Activated CD8-positive, alpha-beta T cell treated with anti-CD3 and anti-CD28 coated beads for 36 hours (primary cell): ENCODE measurements at regions not wholly inside any gene's neighbourhood (a gene's known extent, or its start where the extent isn't known, plus 50 kb on each side); places are given as distances from the start of the nearest gene placed in this dataset.

Experiments used
- ATAC-seq: fragments of 200-7000 bp; cut with Tn5 transposase; one replicate; pipeline ENCODE4 v1.10.0; 2021; ENCODE audit warnings: mild to moderate bottlenecking, moderate library complexity
- CTCF ChIA-PET: fragments of 350-600 bp; sonication (Branson Sonifier 250); formaldehyde crosslinking; loops from one replicate; lab custom pipeline; 2021; ENCODE audit warnings: antibody characterized with exemption; lab: Charles Lee
- POLR2A ChIA-PET: fragments of 350-600 bp; sonication (Branson Sonifier 250); formaldehyde crosslinking; loops from one replicate; lab custom pipeline; 2021; ENCODE audit warnings: antibody characterized with exemption; lab: Charles Lee
- DNase-seq: peaks from one replicate; pipeline ENCODE4 v3.0.0-alpha.2; 2020
- H3K27ac Mint-ChIP-seq: one replicate; pipeline ENCODE4 v1.8.0; 2021; ENCODE audit warnings: mild to moderate bottlenecking, mixed read lengths
- H3K27me3 Mint-ChIP-seq: one replicate; pipeline ENCODE4 v1.8.0; 2021; ENCODE audit warnings: mixed read lengths
- H3K36me3 Mint-ChIP-seq: one replicate; pipeline ENCODE4 v1.8.0; 2021; ENCODE audit warnings: low read depth, mixed read lengths
- H3K4me1 Mint-ChIP-seq: one replicate; pipeline ENCODE4 v1.8.0; 2021; ENCODE audit warnings: low read depth, mixed read lengths
- H3K4me3 Mint-ChIP-seq: one replicate; pipeline ENCODE4 v1.8.0; 2021; ENCODE audit warnings: mild to moderate bottlenecking, moderate library complexity, mixed read lengths
- H3K9me3 Mint-ChIP-seq: one replicate; pipeline ENCODE4 v1.8.0; 2021; ENCODE audit warnings: mixed read lengths
- CTCF ChIP-seq: fragments of 200-600 bp; IDR thresholded peaks from one replicate; pipeline ENCODE4 v1.8.0; 2022; ENCODE audit warnings: antibody characterized with exemption, mild to moderate bottlenecking
- intact Hi-C: fragments of 100-400 bp; cut with micrococcal nuclease; formaldehyde crosslinking; loops from one replicate; pipeline ENCODE4 v1.10.0; 2022

DNA sequence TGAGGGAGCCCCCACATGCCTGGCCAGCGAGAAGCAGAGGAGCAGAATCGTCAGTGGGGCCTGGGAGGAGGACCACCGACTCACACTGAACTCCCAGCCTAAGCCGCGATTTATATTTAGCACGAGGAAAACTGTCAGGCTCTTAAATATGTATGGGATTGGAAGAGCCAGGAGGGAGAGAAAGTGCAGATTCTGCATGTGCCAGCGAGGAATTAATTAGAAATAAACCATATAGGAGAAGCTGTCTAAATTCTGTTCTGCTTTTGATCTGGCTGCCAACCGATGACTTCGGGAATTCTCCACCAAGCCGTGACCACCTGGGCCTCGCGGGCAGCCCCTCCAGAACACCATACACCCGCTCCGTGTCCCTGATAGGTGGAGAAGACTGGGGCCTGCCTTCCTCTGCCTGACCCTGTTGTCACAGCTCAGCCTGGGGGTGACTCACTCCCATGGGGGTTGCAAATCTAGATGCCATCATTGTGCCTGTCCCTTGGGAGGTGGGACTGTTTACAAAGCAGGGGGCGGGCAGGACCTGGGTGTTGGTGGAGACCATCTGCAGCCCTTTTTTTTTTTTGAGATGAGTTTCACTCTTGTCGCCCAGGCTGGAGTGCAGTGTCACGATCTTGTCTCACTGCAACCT, 91.1 kb upstream of the PMEPA1 start:
- ATAC-seq (no peak), DNase-seq (no peak)
- ChIA-PET POLR2A (no interaction called here), CTCF (no interaction called here)
- no peak for TF ChIP-seq CTCF
- no peaks in the 10 kb centered on the region for H3K9me3 Mint-ChIP-seq
- H3K27me3 Mint-ChIP-seq: no peaks in the 10 kb centered on the region
- H3K36me3 Mint-ChIP-seq: no peaks in the 10 kb centered on the region
- intact Hi-C loops: no loop called here
- H3K4me1 Mint-ChIP-seq: no peaks in the 10 kb centered on the region
- H3K4me3 Mint-ChIP-seq: no peak overlapping the region
- H3K27ac Mint-ChIP-seq: no peak overlapping the region

- intact Hi-C loops: no loop called here
- no peaks in the 10 kb centered on the region for H3K36me3 Mint-ChIP-seq
- no peaks in the 10 kb centered on the region for H3K9me3 Mint-ChIP-seq
These were observed 87.6 kb upstream of the PMEPA1 start for GRCh38 chr20:57797401-57797800.

GRCh38 chr20:57795977-57796560, 86.3 kb upstream of the PMEPA1 start:
- intact Hi-C loops: no loop called here
- ChIA-PET POLR2A (no interaction called here), CTCF (interaction anchor here (0.7 kb wide), 1 partner anchor 100 kb away, joined by 3 read pairs; no protein-coding TSS in a partner anchor)
- DNase-seq (no peak), ATAC-seq (no peak)
- Mint-ChIP-seq H3K27ac (no peak overlapping the region), H3K9me3 (no peaks in the 10 kb centered on the region), H3K4me3 (no peak overlapping the region), H3K4me1 (no peaks in the 10 kb centered on the region), H3K36me3 (no peaks in the 10 kb centered on the region), H3K27me3 (no peaks in the 10 kb centered on the region)
- no peak for TF ChIP-seq CTCF

More at GRCh38 chr20:57797401-57797800, 87.6 kb upstream of the PMEPA1 start:
- TF ChIP-seq CTCF: no peak
- CTCF ChIA-PET: interaction anchor here (1.3 kb wide), 1 partner anchor 290 kb away, joined by 3 read pairs; no protein-coding TSS in a partner anchor
- Mint-ChIP-seq H3K4me3 (no peak overlapping the region), H3K27ac (no peak overlapping the region), H3K4me1 (no peaks in the 10 kb centered on the region), H3K27me3 (no peaks in the 10 kb centered on the region)
- ATAC-seq (no peak), DNase-seq (no peak)
- POLR2A ChIA-PET: no interaction called here

DNA sequence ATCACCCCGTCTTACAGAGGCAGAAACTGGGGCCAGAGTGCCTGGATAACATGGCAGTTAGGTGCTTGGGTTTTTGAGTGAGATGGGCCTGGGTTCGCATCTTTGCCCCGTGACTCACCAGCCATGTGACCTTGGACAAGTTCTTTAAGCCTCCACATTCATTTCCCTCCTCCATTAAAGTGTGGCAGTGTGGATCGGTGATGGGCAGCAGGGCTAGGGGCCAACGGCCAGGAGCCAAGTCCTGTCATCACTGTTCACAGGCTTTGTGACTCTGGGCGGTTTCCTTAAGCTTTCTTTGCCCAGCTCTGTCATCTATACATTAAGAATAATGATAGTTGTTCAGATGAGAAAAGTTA, 85.5 kb upstream of the PMEPA1 start:
- POLR2A ChIA-PET: no interaction called here
- H3K27ac Mint-ChIP-seq: no peak overlapping the region
- no peaks in the 10 kb centered on the region for H3K4me1 Mint-ChIP-seq
- intact Hi-C loops: no loop called here
- no peak for TF ChIP-seq CTCF
- no peaks in the 10 kb centered on the region for H3K36me3 Mint-ChIP-seq
- CTCF ChIA-PET: interaction anchor here (0.7 kb wide), 1 partner anchor 100 kb away, joined by 3 read pairs; no protein-coding TSS in a partner anchor
- ATAC-seq: no peak
- H3K27me3 Mint-ChIP-seq: no peaks in the 10 kb centered on the region
- H3K4me3 Mint-ChIP-seq: no peak overlapping the region
- no peaks in the 10 kb centered on the region for H3K9me3 Mint-ChIP-seq
- DNase-seq: no peak

DNA sequence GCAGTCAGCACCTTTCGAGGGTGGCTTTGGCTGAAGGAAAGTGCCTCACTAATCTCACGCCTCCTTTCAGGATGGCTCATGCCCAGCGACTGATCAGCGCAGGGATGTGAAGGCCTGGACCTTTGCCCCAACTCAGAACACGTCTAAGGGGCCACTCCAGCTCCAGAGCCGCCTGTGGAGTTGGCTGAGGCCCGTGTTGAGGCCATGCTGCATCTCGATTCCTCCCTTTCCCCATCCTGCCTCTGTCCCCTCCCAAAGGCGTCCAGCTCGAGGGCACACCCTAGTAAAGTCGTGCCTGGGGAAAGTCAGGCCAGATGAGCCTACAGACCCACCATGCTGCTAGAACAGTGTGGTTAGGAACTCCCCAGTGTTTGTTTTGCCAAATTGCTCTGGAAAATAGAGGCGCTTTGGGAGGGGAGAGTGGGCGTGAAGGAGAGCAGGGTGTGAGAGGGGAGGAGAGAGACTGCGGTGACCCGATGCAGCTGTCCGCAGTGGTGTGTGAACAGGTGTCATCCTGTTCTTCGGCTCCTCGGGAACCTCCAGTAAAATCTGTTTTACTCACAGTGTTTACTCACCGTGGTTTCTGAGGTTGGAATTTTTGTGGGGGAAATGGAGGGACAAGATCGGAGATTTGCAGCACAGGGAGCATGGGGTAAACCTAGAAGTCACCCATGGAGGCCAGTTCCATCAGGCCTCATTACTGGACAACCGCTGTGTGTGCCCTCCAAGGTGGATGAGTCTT, 85.0 kb upstream of the PMEPA1 start:
- Mint-ChIP-seq H3K9me3 (no peaks in the 10 kb centered on the region), H3K27ac (no peak overlapping the region), H3K27me3 (no peaks in the 10 kb centered on the region), H3K36me3 (no peaks in the 10 kb centered on the region), H3K4me3 (no peak overlapping the region), H3K4me1 (no peaks in the 10 kb centered on the region)
- POLR2A ChIA-PET: interaction anchor here (0.5 kb wide), 1 partner anchor 703 kb away, joined by 4 read pairs; no protein-coding TSS in a partner anchor
- intact Hi-C loops: no loop called here
- DNase-seq: no peak
- CTCF ChIA-PET: no interaction called here
- no peak for ATAC-seq
- no peak for TF ChIP-seq CTCF
